Epidermal melanocyte (primary cell): ENCODE measurements at regions not wholly inside any gene's neighbourhood (a gene's known extent, or its start where the extent isn't known, plus 50 kb on each side); places are given as distances from the start of the nearest gene placed in this dataset.
"Not testable (repeated sequence)": the region's sequence is repeated elsewhere in the genome, so short reads cannot be mapped to it uniquely, and the experiment has no call there.

Source experiments
- DNase-seq: peaks from one replicate; pipeline ENCODE4 v3.0.0; 2011; ENCODE audit warnings: low spot score; ENCODE audit not compliant: insufficient read length

- DNase-seq, result not testable (repeated sequence)
Observed at GRCh38 chr15:20308027-20308690, 233.4 kb downstream of the GOLGA6L6 start.

DNA sequence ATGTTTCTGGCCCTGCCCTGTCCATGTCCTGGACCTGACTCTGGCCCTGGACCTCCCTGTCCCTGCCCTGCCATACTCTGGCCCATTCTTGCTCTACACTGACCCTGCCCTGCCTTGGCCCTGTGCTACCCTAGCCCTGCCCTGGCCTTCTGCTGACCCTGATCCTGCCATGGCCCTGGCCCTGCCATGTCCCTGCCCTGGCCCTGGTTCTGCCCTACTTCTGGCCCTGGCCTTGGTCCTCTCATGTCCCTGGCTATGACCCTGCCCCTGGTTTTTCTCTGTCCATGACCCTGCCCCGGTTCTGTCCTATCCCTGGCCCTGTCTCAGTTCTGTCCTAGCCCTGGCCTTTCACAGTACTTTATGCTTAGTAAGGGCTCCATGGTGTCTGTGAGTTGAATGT, 234.5 kb downstream of the GOLGA6L6 start:
- DNase-seq, result not testable (repeated sequence)

DNA sequence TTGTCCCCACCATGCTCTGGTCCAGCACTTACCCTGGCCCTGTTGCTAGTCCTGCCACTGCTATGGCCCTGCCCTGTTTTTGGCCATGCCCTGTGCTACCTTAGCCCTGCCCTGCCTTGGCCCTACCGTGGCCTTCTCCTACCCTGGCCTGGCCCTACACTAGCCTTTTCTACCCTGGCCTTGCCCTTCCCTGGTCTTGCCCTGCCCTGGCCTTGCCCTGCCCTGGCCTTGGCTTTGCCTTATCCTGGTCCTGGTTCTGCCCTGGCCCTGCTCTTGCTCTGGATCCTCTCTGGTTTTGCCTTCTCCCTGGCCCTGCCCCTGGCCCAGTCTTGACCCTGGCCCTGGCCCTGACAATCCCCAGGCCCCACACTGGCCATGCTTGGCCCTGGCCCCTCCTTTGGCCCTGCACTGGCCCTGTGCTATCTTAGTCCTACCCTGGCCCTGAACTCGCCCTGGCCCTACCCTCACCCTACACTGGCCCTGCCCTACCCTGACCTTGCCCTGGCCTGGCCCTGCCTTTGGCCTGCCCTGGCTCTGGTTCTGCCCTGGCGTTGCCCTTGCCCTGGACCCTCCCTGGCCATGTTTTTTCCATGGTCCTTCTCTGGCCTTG, 235.0 kb downstream of the GOLGA6L6 start:
- DNase-seq, result not testable (repeated sequence)

- not testable (repeated sequence) for DNase-seq
Observed at GRCh38 chr15:20305912-20306311, 235.7 kb downstream of the GOLGA6L6 start.

DNA sequence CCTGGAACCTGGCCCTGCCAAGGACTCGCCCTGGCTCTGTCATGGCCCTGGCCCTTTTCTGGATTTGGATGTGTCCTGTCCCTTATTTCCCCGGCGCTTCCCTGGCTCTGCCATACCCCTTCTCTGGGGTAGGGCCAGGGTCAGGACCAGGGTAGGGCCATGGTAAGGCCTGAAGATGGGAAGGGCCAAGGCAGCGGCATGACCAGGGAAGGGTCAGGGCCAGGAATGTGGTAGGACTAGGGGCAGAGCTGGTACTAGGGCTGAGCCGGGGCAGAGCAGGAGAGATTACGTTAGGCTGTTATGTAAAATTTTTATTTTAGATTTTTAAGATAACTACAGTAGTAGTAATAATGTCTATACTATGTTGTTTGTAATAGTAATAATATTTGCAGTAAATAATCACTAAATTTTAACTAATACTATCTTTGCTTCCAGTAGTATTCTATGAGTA, 236.6 kb downstream of the GOLGA6L6 start:
- not testable (repeated sequence) for DNase-seq

- not testable (repeated sequence) for DNase-seq
Observed at GRCh38 chr15:20304282-20305014, 237.2 kb downstream of the GOLGA6L6 start.

DNA sequence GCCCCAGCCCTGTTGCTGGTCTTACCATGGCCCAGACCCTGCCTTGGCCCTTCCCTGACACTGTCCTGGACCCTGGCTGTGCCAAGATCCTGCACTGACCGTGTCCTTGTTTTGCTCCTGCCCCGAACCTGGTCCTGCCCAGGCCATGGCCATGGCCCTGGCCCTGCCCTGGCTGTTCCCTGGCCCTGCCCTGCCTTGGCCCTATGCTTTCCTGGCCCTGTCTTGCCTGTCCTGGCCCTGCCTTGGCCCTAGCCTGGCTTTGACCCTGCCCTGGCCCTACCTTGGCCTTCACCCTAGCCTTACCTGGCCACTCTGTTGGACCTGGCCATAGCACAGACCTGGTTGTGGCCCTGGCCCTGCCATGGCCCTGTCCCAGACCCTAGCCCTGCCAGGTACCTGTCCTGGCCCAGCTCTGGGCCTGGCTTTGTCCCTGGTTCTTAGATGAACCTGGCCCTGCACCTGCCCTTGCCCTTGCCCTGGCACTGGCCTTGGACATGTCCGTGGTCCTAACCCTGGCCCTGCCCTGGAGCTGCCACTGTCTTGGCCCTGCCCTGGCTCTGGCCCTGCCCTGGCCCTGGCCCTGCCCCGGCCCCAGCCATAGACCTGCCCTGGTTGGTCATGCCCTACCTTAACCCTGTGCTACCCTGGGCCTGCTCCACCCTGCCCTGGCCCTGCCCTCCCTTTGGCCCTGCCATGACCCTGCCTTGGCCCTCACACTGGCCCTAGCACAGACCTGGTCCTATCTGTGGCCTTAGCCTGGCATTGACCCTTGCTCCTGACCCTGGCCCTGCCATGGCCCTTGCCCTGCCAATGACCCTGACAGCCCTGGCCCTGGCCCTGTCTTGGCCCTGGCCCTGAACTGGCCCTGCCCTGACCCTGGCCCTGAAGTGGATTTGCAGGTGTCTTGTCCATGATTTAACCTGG, 238.1 kb downstream of the GOLGA6L6 start:
- DNase-seq, result not testable (repeated sequence)

DNA sequence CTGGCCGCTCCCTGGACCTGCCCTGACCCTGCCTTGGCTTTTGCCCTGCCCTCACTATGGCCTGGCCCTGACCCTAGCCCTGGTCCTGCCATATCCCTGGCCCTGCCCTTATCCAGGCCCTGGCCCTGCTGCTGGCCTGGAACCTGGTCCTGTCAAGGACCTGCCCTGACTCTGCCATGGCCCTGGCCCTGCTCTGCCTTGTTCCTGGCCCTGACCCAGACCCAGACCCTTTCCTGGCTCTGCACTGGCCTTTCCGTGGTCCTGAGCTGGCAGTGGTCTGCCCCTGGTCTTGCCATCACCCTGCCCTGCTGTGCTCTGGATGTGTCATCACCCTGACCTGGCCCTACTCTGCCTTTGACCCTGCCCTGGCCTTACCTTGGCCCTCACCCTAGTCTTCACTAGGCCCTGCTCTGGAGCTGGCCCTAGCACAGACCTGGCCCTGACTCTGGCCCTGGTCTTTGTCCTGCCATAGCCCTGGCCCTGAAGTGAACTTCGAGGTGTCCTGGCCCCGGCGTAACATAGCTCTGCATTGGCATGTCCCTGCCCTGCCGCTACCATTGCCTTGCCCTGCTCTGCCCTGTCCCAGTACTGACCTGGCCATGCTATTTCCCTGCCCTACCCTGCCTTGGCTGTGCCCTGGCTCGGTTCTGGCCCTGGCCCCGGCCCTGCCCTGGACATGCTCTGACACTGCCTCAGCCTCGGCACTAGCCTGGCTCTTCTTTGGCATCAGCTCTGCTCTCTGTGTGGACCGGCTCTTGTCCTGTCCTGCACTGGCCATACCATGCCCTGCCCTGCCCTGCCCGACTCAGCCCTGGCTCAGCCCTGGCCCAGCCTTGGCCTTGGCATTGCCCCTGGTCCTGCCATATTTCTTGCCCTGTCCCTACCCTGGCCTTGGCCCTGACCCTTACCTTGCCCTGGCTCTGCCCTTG, 239.2 kb downstream of the GOLGA6L6 start:
- DNase-seq, result not testable (repeated sequence)

DNA sequence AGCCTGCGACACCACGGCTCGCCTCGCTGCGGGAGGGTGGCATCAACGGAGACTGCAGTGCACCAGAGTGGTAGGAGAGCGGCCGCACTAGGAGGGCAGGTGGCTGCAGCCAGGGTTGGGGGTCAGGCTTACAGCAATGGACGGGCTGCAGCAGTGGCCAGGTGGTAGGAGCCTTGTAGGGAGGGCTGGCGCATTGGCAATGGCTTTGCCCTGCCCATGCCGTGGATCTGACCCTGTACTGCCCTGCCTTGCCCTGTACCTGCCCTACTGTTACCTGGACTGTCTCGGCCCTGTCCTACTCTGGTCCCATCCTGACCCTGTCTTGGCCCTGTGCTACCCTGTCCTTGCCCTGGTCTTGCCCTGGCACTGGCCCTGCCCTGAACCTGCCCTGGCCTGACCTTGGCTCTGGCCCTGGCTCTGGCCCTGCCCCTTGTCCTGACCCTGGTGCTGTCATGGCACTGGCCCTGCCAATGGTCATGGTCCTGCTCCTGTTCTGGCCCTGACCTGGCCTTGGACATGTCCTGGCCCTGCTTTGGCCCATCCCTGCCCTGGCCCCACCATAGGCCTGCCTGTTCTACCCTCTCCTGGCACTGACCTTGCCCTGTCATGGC, 240.0 kb downstream of the GOLGA6L6 start:
- not testable (repeated sequence) for DNase-seq

DNA sequence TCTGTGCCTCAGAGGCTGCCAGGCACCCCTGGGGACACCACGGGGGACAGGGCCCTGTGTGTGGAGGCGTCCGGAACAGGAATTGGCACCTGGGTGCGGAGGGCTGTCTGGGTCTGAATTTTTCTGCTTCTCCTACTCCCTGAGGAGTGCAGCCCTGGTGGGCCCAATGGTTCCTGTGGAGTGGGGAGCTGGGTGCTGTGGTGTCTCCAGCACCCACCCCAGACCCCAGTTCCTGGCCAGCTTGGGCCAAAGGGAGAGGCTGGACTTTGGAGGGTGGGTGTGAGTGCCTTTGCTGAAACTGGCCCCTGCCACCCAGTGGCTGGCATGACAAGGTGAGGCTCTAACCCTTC, 240.6 kb downstream of the GOLGA6L6 start:
- DNase-seq, result not testable (repeated sequence)

DNA sequence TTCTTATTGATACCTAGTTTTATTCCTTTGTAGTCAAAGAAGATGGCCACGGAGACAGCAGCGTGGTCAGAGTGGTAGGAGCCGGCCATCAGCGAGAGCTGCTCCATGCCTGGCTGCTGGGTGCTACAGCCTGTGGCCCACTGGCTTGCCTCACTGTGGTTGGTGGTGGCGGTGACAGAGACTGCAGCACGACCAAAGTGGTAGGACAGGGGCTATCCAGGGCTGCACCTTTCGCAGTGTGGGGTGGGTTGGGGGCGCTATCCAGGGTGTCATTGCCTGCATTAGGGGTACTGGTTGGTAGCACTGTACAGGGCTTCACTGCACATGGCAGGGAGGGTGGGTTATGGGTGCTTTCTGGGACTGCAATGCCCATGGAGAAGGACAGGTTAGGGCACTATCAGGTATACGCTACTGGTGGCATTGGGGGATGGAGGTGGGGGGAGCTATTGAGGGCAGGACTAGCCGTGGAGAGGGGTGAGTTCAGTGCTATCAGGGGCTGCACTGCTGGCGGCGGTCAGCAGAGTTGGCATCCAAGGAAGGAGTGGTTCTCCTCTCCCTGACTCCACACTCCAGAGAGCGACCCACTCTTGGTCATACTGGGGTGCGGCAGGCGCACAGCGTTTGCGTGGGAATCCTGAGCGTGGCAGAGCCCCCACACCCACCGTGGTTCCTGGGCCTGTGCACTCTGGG, 241.1 kb downstream of the GOLGA6L6 start:
- DNase-seq, result not testable (repeated sequence)

DNA sequence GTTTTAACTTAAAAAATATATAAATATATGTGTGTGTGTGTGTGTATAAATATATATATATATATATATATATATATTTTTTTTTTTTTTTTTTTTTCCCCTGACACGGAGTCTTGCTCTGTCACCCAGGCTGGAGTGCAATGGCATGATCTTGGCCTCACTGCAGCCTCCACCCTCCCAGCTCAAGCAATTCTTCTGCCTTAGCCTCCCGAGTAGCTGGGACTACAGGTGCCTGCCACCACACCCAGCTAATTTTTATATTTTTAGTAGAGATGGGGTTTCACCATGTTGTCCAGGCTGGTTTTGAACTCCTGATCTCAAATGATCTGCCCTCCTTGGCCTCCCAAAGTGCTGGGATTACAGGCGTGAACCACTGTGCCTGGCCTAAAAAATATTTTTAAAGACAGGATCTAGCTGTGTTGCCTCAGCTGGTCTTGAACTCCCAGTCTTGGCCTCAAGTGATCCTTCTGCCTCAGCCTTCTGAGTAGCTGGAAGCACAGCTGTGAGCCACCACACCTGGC, 243.9 kb downstream of the GOLGA6L6 start:
- not testable (repeated sequence) for DNase-seq

DNA sequence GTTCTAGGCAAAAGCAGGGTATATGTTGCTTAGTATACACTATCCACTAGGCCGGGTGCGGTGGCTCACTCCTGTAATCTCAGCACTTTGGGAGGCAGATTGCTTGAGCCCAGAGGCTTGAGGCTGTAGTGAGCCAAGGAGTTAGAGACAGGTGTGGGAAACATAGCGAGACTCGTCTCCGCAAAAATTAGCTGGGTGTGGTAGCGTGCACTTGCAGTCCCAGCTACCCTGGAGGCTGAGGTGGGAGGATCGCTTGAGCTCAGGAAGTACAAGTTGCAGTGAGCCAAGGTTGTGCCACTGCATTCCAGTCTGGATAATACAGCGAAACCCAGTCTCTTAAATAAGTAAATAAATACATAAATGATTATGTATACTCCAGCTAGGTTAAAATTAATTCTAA, 245.3 kb downstream of the GOLGA6L6 start:
- not testable (repeated sequence) for DNase-seq

DNA sequence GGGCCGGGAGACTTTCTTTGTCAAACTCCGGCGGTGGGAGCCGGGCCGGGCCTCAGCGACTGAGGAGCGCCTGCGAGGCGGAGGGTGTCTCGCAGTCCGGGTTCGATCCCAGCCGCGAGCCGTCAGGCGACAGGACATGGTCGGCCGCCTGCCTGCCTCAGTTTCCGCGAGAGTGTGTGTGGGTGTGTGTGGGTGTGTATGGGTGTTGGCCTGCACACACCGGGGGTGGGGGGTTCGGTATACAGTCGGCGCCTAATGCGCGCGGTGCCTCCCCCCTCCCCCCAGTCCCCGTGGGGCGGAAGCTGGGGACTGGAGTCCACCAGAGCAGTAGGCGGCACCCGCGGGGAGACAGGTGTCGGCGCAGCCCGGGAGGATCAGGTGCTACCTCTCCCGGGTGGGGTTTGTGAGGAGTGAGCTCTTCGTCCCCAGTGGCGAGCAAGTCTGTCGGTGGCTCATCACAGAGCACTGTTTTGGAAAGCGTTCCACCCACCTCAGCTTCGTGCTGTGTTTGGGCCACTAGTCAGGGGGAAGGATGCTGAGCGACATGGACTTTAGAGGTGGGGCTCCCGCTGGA, 246.3 kb downstream of the GOLGA6L6 start:
- DNase-seq, result no peak

- no peak for DNase-seq
Observed at GRCh38 chr15:20294651-20295237, 246.9 kb downstream of the GOLGA6L6 start.

DNA sequence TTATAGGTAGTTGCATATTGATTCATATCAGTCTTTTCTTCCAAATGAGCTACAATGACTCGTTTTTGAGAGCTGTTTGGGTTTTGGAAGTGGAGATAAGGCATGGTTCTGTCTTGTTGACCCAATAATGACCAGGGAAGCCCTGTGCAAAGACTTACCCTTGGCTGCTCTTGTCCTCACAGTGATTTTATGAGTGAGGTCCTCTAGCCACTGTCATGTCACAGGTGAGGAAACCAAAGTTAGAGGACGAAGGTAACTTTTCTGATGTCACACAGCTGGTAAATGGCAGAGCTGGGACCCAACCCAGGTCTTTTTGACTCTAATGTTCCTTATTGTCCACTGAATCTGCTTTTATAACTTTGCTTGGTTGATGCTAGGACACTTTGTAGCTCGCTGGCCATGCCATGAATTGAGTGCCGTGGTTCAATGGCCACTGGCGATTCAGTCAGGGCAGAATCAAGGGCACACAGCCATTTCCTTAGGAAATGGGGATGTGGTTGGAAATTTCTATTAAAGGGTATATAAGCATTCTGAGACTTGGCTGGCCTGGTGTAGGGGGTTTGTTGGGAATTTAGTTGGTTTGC, 249.1 kb downstream of the GOLGA6L6 start:
- DNase-seq, result not testable (repeated sequence)

- DNase-seq, result not testable (repeated sequence)
Observed at GRCh38 chr15:20291616-20292015, 250.0 kb downstream of the GOLGA6L6 start.

- DNase-seq, result not testable (repeated sequence)
Observed at GRCh38 chr15:20290606-20291005, 251.0 kb downstream of the GOLGA6L6 start.
